ENCODE measurements at regions not wholly inside any gene's neighbourhood (a gene's known extent, or its start where the extent isn't known, plus 50 kb on each side); places are given as distances from the start of the nearest gene placed in this dataset.
"Not testable (repeated sequence)": the region's sequence is repeated elsewhere in the genome, so short reads cannot be mapped to it uniquely, and the experiment has no call there.

- DNase-seq (ENCODE audit: low spot score) = no peak
Measured at GRCh38 chr18:77329651-77330050, 80.0 kb downstream of the GALR1 start.

GRCh38 chr18:77334876-77335275 is 85.2 kb downstream of the GALR1 start:
- no peak for DNase-seq (ENCODE audit: low spot score)

GRCh38 chr18:77337604-77338003 is 88.0 kb downstream of the GALR1 start:
- DNase-seq (ENCODE audit: low spot score) = no peak

GRCh38 chr18:77339093-77339492 is 89.4 kb downstream of the GALR1 start:
- no peak for DNase-seq (ENCODE audit: low spot score)

GRCh38 chr18:77339623-77340022 is 90.0 kb downstream of the GALR1 start:
- no peak for DNase-seq (ENCODE audit: low spot score)

- no peak for DNase-seq (ENCODE audit: low spot score)
Measured at GRCh38 chr18:77340815-77341214, 91.2 kb downstream of the GALR1 start.

GRCh38 chr18:77341527-77342325 is 92.1 kb downstream of the GALR1 start:
- DNase-seq (ENCODE audit: low spot score) = no peak

GRCh38 chr18:77342736-77343135 is 93.1 kb downstream of the GALR1 start:
- DNase-seq (ENCODE audit: low spot score) = no peak

GRCh38 chr18:77343846-77344510 is 94.3 kb downstream of the GALR1 start:
- no peak for DNase-seq (ENCODE audit: low spot score)

- no peak for DNase-seq (ENCODE audit: low spot score)
Measured at GRCh38 chr18:77344786-77345500, 95.3 kb downstream of the GALR1 start.

GRCh38 chr18:77346208-77346810 is 96.7 kb downstream of the GALR1 start:
- no peak for DNase-seq (ENCODE audit: low spot score)

- DNase-seq (ENCODE audit: low spot score) = not testable (repeated sequence)
Measured at GRCh38 chr18:77353349-77353748, 103.7 kb downstream of the GALR1 start.

- no peak for DNase-seq (ENCODE audit: low spot score)
Measured at GRCh38 chr18:77359561-77360314, 110.1 kb downstream of the GALR1 start.

- no peak for DNase-seq (ENCODE audit: low spot score)
Measured at GRCh38 chr18:77360315-77361190, 110.9 kb downstream of the GALR1 start.

- DNase-seq (ENCODE audit: low spot score) = no peak
Measured at GRCh38 chr18:77361382-77361781, 111.7 kb downstream of the GALR1 start.

GRCh38 chr18:77365667-77366066 is 116.0 kb downstream of the GALR1 start:
- DNase-seq (ENCODE audit: low spot score) = no peak

GRCh38 chr18:77366067-77366719 is 116.5 kb downstream of the GALR1 start:
- no peak for DNase-seq (ENCODE audit: low spot score)

GRCh38 chr18:77366720-77367641 is 117.3 kb downstream of the GALR1 start:
- DNase-seq (ENCODE audit: low spot score) = no peak

GRCh38 chr18:77369644-77370043 is 120.0 kb downstream of the GALR1 start:
- DNase-seq (ENCODE audit: low spot score) = no peak

All from umbilical cord (tissue), 1 donor.